Endothelial cell of umbilical vein (primary cell): ENCODE measurements at regions not wholly inside any gene's neighbourhood (a gene's known extent, or its start where the extent isn't known, plus 50 kb on each side); places are given as distances from the start of the nearest gene placed in this dataset.

Source experiments
- BruUV-seq: library from RNA; stranded (reverse); fragments of 400-500 nt; replicated peaks from 2 replicates; lab custom pipeline; 2021; lab: Mats Ljungman, UMichigan
- CTCF ChIA-PET: fragments of 300-600, 350-600 bp; sonication (Branson Sonifier 250); formaldehyde crosslinking; loops from one replicate; lab custom pipeline; 2021; ENCODE audit warnings: antibody characterized with exemption, inconsistent platforms; lab: Charles Lee
- POLR2A ChIA-PET: fragments of 300-600, 350-600 bp; sonication (Branson Sonifier 250); formaldehyde crosslinking; loops from one replicate; lab custom pipeline; 2021; ENCODE audit warnings: antibody characterized with exemption, inconsistent platforms; lab: Charles Lee
- DNase-seq: peaks from one replicate; pipeline ENCODE4 v3.0.0-alpha.2; 2011; ENCODE audit warnings: low read depth, low spot score
- FAIRE-seq: peaks from 2 replicates; lab custom pipeline; 2011; peaks lifted over from hg19 to GRCh38; lab: Jason Lieb, UNC
- H2AFZ ChIP-seq: 2 replicates; pipeline ENCODE4 v1.6.0; 2012; ENCODE audit warnings: low read depth, low read length, control low read depth, inconsistent platforms
- H3K27ac ChIP-seq: 2 replicates; pipeline ENCODE4 v1.5.1; 2011; ENCODE audit warnings: low read depth, mild to moderate bottlenecking, control low read depth, low read length, moderate library complexity; ENCODE audit not compliant: insufficient read depth
- H3K27me3 ChIP-seq, 2 experiments: 2 replicates each; pipeline versions ENCODE4 v1.6.0 to v1.6.1; 2011; ENCODE audit warnings: low read length in 2 of 2, mixed read lengths in 1 of 2; ENCODE audit not compliant: control insufficient read depth in 2 of 2, insufficient read depth in 2 of 2
- H3K36me3 ChIP-seq, 2 experiments: 2 replicates in 1 of 2; 3 replicates in 1 of 2; pipeline ENCODE4 v1.5.1; 2011; ENCODE audit warnings: low read length in 2 of 2, mild to moderate bottlenecking in 1 of 2, moderate library complexity in 1 of 2; ENCODE audit not compliant: control insufficient read depth in 2 of 2, insufficient read depth in 2 of 2; ENCODE audit errors: extremely low read depth in 1 of 2
- H3K4me1 ChIP-seq: 3 replicates; pipeline ENCODE4 v1.5.1; 2011; ENCODE audit warnings: mild to moderate bottlenecking, low read length; ENCODE audit not compliant: control insufficient read depth, insufficient read depth; ENCODE audit errors: extremely low read depth
- H3K4me2 ChIP-seq: 2 replicates; pipeline ENCODE4 v1.6.1; 2011; ENCODE audit warnings: low read length, control low read depth, mixed read lengths; ENCODE audit not compliant: insufficient read depth
- H3K4me3 ChIP-seq, 3 experiments: fragments of 200-600 bp in 1 of 3; sonication (generic), shearing (Covaris generic) in 1 of 3; replicated peaks in 1 of 3; 2 replicates each; pipeline ENCODE4 v1.5.1; 2011 to 2016; ENCODE audit warnings: control low read depth in 3 of 3, low read length in 3 of 3, mild to moderate bottlenecking in 2 of 3, inconsistent platforms in 1 of 3, low read depth in 1 of 3, moderate library complexity in 1 of 3; ENCODE audit not compliant: insufficient read depth in 1 of 3
- H3K79me2 ChIP-seq: 2 replicates; pipeline ENCODE4 v1.6.0; 2012; ENCODE audit warnings: low read length, inconsistent platforms; ENCODE audit not compliant: control insufficient read depth, insufficient read depth
- H3K9ac ChIP-seq: replicated peaks from 2 replicates; pipeline ENCODE3; 2011; ENCODE audit warnings: low read length, control low read depth; ENCODE audit not compliant: insufficient read depth; ENCODE audit errors: extremely low read depth
- H3K9me1 ChIP-seq: replicated peaks from 3 replicates; pipeline ENCODE4 v1.6.0; 2011; ENCODE audit warnings: mild to moderate bottlenecking, low read length; ENCODE audit not compliant: control insufficient read depth, insufficient read depth; ENCODE audit errors: extremely low read depth
- H3K9me3 ChIP-seq: replicated peaks from 2 replicates; pipeline ENCODE4 v1.5.1; 2012; ENCODE audit warnings: low read length, inconsistent platforms; ENCODE audit not compliant: control insufficient read depth, insufficient read depth
- H4K20me1 ChIP-seq: replicated peaks from 2 replicates; pipeline ENCODE3; 2011; ENCODE audit warnings: mild to moderate bottlenecking, low read length; ENCODE audit not compliant: control insufficient read depth, insufficient read depth; ENCODE audit errors: extremely low read depth
- EZH2 ChIP-seq: IDR thresholded peaks from 2 replicates; pipeline ENCODE4 v1.6.1; 2012; ENCODE audit warnings: borderline replicate concordance, low read depth, mild to moderate bottlenecking, moderate library complexity, low read length, inconsistent platforms; ENCODE audit not compliant: severe bottlenecking
- FOS ChIP-seq: IDR thresholded peaks from 2 replicates; pipeline ENCODE4 v1.6.1; 2011; ENCODE audit warnings: mild to moderate bottlenecking, low read length, moderate library complexity, borderline replicate concordance; ENCODE audit not compliant: insufficient read depth
- GATA2 ChIP-seq: IDR thresholded peaks from 2 replicates; pipeline ENCODE4 v1.7.0; 2011; ENCODE audit warnings: low read depth, mild to moderate bottlenecking, moderate library complexity, mixed read lengths, low read length; ENCODE audit not compliant: insufficient read length, insufficient read depth
- JUN ChIP-seq: IDR thresholded peaks from 2 replicates; pipeline ENCODE4 v1.6.1; 2011; ENCODE audit warnings: borderline replicate concordance, low read depth; ENCODE audit not compliant: insufficient read length, insufficient read depth
- MYC ChIP-seq: IDR thresholded peaks from one replicate; pipeline ENCODE4 v1.6.1; 2011; ENCODE audit warnings: mild to moderate bottlenecking, low read depth, low read length
- POLR2A ChIP-seq: IDR thresholded peaks from 2 replicates; pipeline ENCODE4 v1.6.1; 2012; ENCODE audit warnings: low read depth, mild to moderate bottlenecking, control low read depth, low read length
- POLR2AphosphoS5 ChIP-seq: IDR thresholded peaks from 2 replicates; pipeline ENCODE4 v1.6.1; 2012; ENCODE audit warnings: low read depth, mild to moderate bottlenecking, control low read depth, low read length, moderate library complexity; ENCODE audit not compliant: insufficient read depth
- dilution Hi-C: fragments of 300-500 bp; cut with MboI; formaldehyde crosslinking; loops from one replicate; pipeline ENCODE4 v1.15.0; 2019; ENCODE audit warnings: low sequenced_read_pairs; ENCODE audit not compliant: extremely low pct_ligation_motif_present
- intact Hi-C: fragments of 100-400 bp; cut with micrococcal nuclease; formaldehyde crosslinking; loops from one replicate; pipeline ENCODE4 v1.10.0; 2022
- TF ChIP-seq, protein P1 (sequence below): IDR thresholded peaks from 2 replicates; pipeline ENCODE4 v1.6.1; 2011; ENCODE audit not compliant: insufficient read depth, insufficient read length
- TF ChIP-seq, protein P2 (sequence below), 2 donors: IDR thresholded peaks; 1 replicate in 1 of 2; 2 replicates in 1 of 2; pipeline ENCODE4 v1.5.1; 2011; ENCODE audit warnings: low read length in 2 of 2, mild to moderate bottlenecking in 2 of 2, moderate library complexity in 2 of 2, control low read depth in 1 of 2, inconsistent platforms in 1 of 2, low read depth in 1 of 2; ENCODE audit not compliant: insufficient read depth in 1 of 2; ENCODE audit errors: extremely low read depth in 1 of 2

DNA sequence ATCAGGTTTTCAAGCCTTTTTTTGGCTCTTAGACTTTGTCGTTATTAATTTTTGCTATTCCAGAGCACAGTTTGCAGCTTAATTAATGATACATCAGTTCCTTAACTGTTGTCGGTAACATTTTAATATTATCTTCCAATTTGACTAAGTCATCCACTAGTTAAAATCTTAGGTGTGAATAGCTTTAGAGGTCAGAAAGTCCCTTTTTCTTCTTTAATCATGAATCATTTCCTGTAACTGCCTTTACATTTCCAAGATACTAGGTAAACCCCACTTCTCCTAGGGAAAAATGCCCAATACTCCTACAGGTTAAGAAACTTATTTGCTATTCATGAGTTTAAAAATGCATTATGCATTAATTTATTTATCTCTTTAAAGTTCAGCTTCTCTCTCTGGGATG, 260.9 kb upstream of the CFAP20DC start:
- FAIRE-seq (no peak), DNase-seq (no peak)
- Histone ChIP-seq H3K4me2 (no peak overlapping the region), H2AFZ (no peak overlapping the region), H3K27ac (no peak overlapping the region), H3K36me3 (no peaks in the 10 kb centered on the region), H4K20me1 (no peaks in the 10 kb centered on the region), H3K9me1 (no peaks in the 10 kb centered on the region), H3K79me2 (no peaks in the 10 kb centered on the region), H3K9me3 (no peaks in the 10 kb centered on the region), H3K9ac (no peak overlapping the region), H3K27me3 (no peaks in the 10 kb centered on the region), H3K4me3 (no peak overlapping the region), H3K4me1 (no peaks in the 10 kb centered on the region)
- ChIA-PET CTCF (no interaction called here), POLR2A (no interaction called here)
- TF ChIP-seq, protein P1, sequence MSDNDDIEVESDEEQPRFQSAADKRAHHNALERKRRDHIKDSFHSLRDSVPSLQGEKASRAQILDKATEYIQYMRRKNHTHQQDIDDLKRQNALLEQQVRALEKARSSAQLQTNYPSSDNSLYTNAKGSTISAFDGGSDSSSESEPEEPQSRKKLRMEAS: no peak
- TF ChIP-seq MYC (no peak), FOS (no peak), GATA2 (no peak), JUN (no peak), POLR2A (no peak), POLR2AphosphoS5 (no peak), EZH2 (no peak)
- TF ChIP-seq, protein P2, sequence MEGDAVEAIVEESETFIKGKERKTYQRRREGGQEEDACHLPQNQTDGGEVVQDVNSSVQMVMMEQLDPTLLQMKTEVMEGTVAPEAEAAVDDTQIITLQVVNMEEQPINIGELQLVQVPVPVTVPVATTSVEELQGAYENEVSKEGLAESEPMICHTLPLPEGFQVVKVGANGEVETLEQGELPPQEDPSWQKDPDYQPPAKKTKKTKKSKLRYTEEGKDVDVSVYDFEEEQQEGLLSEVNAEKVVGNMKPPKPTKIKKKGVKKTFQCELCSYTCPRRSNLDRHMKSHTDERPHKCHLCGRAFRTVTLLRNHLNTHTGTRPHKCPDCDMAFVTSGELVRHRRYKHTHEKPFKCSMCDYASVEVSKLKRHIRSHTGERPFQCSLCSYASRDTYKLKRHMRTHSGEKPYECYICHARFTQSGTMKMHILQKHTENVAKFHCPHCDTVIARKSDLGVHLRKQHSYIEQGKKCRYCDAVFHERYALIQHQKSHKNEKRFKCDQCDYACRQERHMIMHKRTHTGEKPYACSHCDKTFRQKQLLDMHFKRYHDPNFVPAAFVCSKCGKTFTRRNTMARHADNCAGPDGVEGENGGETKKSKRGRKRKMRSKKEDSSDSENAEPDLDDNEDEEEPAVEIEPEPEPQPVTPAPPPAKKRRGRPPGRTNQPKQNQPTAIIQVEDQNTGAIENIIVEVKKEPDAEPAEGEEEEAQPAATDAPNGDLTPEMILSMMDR (IDR thresholded peaks at IDR 0.05; ENCODE audit: extremely low read depth in 1 of 2, insufficient read depth in 1 of 2, low read depth in 1 of 2, low read length in 2 of 2): no peak
- dilution Hi-C loops: no loop called here
- no TSS peak for BruUV-seq
- intact Hi-C loops: no loop called here
